T-helper 2 cell treated with Interferon-gamma antibody and Interleukin-4, amounts not matched to agents 100 ng/mL and 5 ng/mL, for 36 hours (primary cell): ENCODE measurements at regions not wholly inside any gene's neighbourhood (a gene's known extent, or its start where the extent isn't known, plus 50 kb on each side); places are given as distances from the start of the nearest gene placed in this dataset.

Source experiments
- intact Hi-C: fragments of 100-400 bp; cut with micrococcal nuclease; formaldehyde crosslinking; loops from one replicate; pipeline ENCODE4 v1.15.1; 2023

- intact Hi-C loops, result no loop called here
Measured at GRCh38 chr2:147712051-147712450, 132.8 kb upstream of the ACVR2A start.

DNA sequence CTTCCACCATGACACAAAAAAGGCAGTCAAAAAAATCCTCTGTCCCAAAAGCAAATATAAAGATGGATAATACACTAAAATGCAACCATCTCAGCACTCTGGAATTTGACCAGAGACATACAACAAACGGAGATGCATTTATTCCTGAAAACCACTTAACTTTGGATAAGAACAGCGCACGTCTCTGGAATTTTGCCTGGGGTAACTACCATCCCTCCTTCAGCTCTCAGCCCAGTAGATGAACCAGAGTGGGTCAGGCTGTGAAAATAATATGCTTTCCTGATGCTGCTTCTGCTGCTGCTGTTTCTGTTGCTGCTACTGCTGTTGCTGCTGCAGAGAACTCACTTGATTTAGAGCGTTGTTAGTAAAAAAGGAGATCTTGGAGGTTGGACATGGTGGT lies 133.8 kb upstream of the ACVR2A start:
- intact Hi-C loops, result no loop called here

DNA sequence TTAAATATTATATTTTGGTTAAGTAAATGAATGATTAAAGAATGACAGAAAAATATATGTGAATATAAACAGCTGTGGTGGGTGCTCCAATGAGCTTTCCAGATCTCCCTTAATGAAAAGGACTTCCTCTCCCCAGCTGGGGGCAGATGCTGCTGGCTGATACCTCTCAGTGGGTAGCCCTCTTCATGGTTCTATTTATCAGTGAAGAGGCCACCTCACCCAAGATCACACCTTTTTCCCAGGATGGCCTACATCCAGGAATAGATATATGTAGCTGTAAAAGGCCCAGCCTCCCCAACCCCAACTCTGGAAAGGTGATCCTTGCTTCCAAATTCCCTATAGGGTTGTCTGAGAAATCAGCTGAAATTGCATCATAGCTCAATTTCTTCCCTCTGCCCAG lies 135.2 kb upstream of the ACVR2A start:
- intact Hi-C loops, result no loop called here

DNA sequence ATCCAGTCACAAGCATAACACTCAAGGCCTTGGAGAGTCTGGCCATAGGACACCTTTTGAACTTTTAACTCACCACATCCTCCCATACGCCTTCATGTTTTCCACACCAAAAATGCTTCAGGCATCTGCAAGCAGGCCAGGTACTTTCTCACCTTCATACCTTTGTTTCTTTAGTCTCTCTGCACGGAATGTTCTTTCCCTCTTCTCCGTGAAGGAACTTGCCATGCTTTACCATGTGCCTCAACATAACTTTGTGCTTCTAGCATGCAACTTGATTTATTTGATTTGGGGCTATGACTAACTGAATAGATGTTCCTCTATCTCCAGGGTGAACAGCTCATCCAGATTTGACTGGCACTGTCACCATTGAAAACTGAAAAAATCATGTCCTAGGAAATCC lies 141.7 kb upstream of the ACVR2A start:
- intact Hi-C loops, result no loop called here

DNA sequence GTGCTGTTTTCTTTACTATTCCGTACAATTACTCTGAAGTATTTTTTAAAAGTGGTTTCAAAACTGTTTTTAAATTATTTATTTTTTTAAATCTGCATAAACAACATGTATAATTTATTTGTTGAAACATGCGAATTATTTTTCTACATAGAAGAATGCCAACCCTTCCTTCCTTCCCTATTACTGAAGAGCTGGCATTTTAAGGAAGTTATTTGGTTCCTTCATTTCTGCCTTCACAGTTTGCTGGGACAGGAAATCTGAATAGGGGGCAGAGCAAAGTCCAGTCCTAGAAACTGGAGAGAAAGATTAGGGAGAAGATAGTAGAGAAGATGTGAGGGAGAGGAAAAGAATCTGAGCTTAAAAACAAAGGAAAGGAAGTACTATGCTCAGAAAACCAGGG lies 146.7 kb upstream of the ACVR2A start:
- intact Hi-C loops, result no loop called here

GRCh38 chr2:147696426-147696825 lies 148.4 kb upstream of the ACVR2A start:
- intact Hi-C loops, result no loop called here

DNA sequence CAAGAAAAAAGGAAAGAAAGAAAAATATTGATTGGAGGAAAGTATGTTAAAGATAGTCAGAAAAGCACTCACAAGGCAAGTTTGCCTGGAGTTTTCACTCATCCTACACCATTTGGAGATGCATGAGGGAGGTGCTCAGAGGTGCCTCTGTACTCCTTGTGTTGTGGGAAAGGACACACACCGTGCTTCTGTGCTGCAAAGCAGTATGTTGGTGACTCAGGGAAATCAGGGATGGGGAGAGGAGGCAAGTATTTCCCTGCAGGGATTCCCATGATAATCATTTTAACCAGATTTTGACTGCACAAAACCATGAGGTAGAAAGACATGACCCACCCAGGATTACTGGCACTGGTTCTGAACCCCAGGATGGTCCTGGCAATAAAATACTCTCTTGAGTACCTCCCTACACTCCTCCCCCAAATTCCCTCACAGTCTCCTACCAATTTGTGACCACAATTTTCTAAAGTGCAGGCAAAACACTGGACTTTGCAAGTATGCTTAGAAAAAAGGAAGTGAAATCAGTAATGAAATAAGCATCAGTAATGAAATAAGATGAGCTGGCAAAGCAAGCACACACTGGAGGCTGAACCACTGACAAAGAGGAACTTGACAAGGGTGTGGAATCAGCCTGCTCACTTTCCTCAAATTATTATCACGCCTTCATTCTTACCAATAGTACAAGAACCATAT lies 155.5 kb upstream of the ACVR2A start:
- intact Hi-C loops, result no loop called here

DNA sequence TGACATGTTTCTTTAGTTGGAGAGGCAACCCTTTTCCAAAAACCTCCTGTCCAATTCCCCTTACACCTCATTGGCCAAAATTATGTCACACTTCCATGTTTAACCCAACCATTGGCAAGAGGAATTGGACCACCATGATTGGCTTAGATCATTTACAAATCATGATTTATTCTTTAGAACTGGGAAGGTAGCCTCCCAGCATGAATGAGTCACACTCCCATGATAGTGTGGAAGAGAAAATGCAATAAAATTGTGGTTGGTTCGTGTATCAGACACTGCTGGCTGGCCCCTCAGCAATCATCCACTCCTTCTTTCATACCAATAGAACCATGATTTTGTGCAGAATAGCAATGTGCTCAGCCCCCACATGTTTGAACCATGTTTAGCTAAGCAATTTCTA lies 156.6 kb upstream of the ACVR2A start:
- intact Hi-C loops, result no loop called here

DNA sequence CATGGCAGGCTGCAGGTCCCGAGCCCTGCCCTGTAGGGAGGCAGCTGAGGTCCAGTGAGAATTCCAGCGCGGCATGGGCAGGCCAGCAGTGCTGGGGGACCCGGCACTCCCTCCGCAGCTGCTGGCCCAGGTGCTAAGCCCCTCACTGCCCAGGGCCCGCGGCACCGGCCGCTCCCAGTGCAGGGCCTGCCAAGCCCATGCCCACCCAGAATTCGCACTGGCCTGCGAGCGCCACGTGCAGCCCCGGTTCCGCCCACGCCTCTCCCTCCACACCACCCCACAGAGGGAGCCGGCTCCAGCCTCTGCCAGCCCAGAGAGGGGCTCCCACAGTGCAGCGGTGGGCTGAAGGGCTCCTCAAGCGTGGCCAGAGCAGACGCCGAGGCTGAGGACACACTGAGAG lies 158.5 kb upstream of the ACVR2A start:
- intact Hi-C loops, result no loop called here

- intact Hi-C loops, result no loop called here
Measured at GRCh38 chr2:147684903-147685302, 159.9 kb upstream of the ACVR2A start.

DNA sequence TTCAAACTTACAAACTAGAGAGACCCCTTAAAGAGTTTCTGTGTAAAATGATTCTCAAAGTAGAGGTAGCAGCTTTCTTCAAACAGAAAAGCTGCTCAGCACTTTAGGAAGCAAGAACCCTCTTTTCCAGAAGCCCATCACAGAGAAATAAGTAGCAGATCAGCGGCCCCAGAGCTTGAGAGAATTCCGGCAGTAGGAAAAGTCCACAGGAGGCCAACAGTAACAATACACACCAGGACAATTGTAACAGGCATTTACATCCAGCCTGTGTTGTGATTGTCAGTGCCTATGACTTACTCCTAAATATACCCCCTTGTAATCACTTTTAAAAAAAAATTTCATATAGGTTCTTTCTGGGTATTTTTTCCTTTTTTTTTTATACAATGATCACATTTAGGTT lies 161.4 kb upstream of the ACVR2A start:
- intact Hi-C loops, result no loop called here

GRCh38 chr2:147681093-147681492 lies 163.7 kb upstream of the ACVR2A start:
- intact Hi-C loops, result no loop called here

DNA sequence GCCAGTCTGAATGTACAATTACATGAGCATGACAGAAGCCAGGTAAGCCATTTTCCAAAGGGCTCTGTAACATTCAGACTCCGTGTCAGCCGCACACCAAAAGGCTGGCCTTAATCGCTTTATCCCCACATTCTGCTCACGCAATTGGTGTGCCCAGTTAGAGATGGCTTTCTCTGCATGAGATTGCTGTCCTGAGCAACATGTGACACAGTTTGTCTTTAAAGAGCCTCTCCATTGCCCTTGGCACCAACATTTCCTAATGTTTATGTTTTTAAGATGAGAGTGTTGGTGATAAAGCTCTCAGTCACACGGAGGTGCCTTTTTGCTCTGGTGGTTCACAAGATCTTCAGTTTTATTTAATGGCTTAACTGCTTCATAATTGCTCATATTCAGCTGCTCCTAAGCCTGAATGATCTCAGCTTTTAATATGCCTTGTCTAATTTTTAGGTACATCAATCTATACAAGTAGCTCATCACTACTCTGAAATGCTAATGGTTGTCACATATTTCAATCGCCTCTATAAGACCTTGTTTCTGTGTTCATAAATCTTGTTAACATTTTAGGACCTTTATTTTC lies 164.8 kb upstream of the ACVR2A start:
- intact Hi-C loops, result no loop called here

DNA sequence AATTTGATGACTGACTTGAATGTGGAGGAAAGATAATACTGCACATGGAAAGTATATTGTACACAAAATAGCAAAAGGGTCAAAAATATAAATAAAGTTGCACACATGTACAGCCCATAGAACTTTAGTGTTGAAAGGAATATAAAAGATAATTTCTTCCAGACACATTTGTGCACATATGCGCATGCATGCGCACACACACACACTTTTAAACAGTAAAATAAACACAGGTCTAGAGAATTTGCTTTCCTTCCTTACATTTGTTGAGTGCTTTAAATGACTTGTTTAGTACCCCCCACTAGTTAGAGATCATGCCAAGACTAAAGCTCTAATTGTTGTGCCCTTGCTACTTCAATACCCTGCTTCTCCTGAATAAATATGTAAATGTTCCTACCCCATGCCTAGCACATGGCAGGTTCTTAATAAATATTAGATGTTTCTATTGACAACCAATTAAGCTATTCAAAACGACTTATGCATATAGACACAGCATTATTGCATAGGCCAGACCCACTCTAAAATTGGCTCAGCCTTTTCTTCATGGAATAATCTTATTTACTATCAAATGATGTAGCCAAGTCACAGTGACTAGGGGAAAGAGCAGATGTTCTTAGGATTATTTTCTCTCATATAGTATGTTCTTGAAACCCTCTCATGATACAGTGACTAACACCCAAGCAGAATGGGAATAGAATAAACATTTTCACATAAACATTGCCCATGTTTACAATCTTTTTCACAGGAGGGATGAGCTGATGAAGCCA lies 165.5 kb upstream of the ACVR2A start:
- intact Hi-C loops, result no loop called here

DNA sequence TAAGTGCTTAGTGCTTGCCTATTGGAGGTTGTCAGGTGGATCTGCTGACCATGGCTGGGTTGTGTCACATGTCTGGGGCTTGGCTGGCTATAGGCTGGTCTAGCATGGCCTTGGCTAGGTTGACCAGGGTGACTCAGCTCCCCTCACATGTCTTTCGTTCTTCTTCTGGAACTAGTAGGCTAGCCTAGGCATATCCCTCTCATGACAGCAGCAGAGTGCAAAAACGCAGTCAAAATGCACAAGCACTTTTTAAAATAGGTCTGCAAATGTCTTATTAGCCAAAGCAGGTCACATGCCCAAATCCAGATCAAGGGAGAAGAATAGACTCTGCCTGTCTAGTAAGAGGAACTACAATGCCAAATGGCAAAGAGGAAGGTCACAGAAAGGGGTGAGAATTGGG lies 179.7 kb upstream of the ACVR2A start:
- intact Hi-C loops, result no loop called here

DNA sequence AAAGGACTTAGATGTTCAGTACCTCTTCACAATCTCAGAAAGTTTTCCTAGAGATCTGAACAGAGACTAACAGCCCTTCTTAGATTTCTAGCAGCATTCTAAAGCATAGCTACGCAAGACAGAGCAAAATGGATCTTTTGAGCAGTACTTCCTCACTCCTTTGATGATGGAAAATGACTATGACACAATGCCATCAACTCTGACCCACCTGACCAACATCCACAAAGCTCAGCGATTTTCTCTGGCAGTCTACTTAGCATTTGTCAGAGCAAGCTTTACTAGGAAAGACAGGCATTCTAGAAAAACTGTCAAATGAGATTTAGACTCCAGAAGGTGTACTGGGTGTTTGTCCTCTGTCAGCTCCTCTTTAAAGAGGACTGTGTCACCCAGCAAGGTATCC lies 180.9 kb upstream of the ACVR2A start:
- intact Hi-C loops, result loop anchor here (1.0 to 5.0 kb wide), 8 partner anchors 37 to 582 kb away; partner anchors contain the start of genes ACVR2A, MBD5 and ORC4

DNA sequence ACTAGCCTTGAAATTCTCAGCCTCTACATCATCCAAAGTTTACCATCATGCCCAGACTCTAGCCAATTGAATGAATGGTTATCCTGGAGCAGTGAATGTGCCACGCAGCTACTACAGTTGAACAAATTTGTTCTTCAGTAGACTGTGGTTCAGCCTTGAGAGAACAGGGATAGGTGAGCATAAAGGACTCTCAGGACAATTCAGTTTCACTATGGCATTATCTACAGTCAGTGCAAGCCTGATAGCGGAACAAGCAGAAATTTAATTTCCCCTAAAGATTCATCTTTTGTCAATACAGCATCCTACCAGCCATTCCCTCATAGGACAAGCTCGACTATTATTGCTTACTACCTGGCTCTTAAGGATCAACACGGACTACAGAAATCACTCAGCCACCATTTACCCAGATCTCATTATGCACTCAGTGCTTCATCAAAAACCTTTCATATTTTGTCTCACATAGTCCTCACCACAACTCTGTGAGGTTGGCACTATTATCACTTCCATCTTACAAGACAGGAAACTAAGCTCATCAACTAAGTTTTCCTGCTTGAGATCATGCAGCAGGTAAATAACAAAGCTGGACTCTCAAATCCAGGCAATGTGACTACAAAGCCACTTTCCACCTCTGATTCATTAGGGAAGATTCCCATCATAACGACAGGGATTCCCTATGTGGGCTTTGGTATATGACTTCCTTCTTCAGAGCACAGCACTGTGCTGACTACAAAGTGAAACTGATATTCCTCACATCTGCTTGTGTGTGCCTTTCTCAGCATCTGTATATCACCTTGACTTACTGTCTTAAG lies 181.5 kb upstream of the ACVR2A start:
- intact Hi-C loops, result loop anchor here (1.0 to 5.0 kb wide), 8 partner anchors 36 to 581 kb away; partner anchors contain the start of genes ACVR2A, MBD5 and ORC4

- intact Hi-C loops, result loop anchor here (2.0 to 5.0 kb wide), 5 partner anchors 35 to 580 kb away; partner anchors contain the start of genes MBD5 and ORC4
Measured at GRCh38 chr2:147662221-147662620, 182.6 kb upstream of the ACVR2A start.

- intact Hi-C loops, result loop anchor here (5.0 kb wide), 3 partner anchors 33 to 578 kb away; no protein-coding TSS in a partner anchor
Measured at GRCh38 chr2:147660680-147661079, 184.1 kb upstream of the ACVR2A start.

DNA sequence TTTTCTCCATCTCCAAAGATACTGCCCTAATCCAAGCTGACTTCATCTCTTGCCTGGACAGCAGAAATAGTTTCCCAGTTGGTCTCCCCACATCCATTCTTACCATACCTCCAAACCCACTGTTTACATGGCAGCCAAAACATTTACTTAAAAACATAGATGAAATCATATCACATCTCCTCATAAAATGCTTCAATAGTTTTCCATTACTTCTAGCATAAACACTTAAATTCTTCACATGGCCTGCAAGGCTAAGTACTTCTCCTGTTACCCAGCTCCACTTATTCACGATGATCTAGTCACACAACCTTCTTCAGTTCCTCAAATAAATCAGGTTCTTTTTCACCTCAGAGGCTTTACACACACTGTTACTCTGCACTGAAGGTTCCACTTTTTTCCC lies 185.8 kb upstream of the ACVR2A start:
- intact Hi-C loops, result no loop called here
